ENCODE measurements at regions not wholly inside any gene's neighbourhood (a gene's known extent, or its start where the extent isn't known, plus 50 kb on each side); places are given as distances from the start of the nearest gene placed in this dataset.
"Not testable (repeated sequence)": the region's sequence is repeated elsewhere in the genome, so short reads cannot be mapped to it uniquely, and the experiment has no call there.

DNA sequence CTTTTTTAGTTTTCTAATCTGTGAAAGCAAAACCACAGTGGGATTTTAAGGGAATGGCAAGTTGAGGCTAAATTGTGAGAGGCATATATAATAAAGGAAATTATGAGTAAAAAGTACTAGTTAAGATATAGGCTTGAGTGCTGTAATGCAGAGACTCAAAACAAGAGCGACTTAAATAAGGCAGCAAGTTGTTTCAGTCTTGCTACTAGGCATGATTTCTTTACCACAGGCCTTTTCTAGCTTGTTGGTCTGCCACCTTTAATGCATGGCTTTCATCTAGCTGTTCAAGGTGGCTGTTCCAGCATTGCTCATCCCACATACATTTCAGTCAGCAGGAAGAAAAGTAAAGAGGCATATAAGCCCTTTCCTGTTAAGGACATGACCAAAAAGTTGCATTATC lies 427.9 kb upstream of the ADAMTSL1 start:
- H3K36me3 Mint-ChIP-seq (ENCODE audit: low read depth): no peaks in the 10 kb centered on the region
- H3K27ac Mint-ChIP-seq: no peak overlapping the region
- DNase-seq (no peak), ATAC-seq (no peak)
- H3K9me3 Mint-ChIP-seq: no peaks in the 10 kb centered on the region
- H3K27me3 Mint-ChIP-seq: no peaks in the 10 kb centered on the region
- no peak overlapping the region for H3K4me3 Mint-ChIP-seq
- H3K4me1 Mint-ChIP-seq: no peaks in the 10 kb centered on the region

DNA sequence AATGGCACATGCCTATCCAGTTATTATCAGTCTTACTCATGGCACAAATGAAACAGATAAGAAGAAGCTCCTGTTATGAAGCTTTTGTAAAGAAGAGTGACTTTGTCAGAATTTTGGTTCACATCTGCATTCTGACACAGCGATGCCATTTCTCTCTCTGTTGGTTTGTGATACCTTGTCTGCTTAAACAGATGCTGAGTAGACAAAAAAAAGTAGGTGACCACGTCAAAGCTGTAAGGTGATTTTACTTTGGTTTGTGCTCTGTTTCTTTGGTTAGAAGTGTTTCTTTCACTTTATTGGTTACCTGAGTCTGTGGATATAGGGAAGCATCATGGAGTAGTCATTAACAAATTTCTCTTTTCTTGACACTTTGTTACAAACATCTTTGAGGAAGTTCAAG lies 422.3 kb upstream of the ADAMTSL1 start:
- peaks cover 3% of the 10 kb centered on the region for H3K9me3 Mint-ChIP-seq
- H3K4me3 Mint-ChIP-seq: no peak overlapping the region
- ATAC-seq (no peak), DNase-seq (no peak)
- no peaks in the 10 kb centered on the region for H3K36me3 Mint-ChIP-seq (ENCODE audit: low read depth)
- no peak overlapping the region for H3K27ac Mint-ChIP-seq
- H3K4me1 Mint-ChIP-seq: no peaks in the 10 kb centered on the region
- H3K27me3 Mint-ChIP-seq: no peaks in the 10 kb centered on the region

DNA sequence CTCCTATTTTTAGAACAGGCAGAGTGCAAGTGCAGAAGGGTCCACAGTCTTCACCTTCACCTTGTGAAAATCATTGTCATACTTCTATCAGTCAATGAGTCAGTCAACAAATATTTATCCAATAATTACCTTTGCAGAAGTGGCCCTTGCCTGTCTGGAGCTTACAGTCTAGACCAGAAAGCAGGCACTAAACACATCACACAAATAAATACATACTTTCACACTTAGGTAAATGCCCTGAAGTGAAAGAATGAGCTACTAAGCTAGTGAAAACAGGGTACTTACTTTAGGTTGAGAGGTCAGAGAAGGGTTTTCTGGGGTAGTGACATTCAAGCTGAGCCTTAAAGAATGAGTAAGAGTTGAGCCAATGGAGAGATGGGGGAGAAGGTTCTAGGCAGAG lies 421.9 kb upstream of the ADAMTSL1 start:
- H3K9me3 Mint-ChIP-seq: peaks cover 3% of the 10 kb centered on the region
- no peak for DNase-seq
- H3K27ac Mint-ChIP-seq: no peak overlapping the region
- no peaks in the 10 kb centered on the region for H3K36me3 Mint-ChIP-seq (ENCODE audit: low read depth)
- peaks cover 3% of the 10 kb centered on the region for H3K4me1 Mint-ChIP-seq
- H3K27me3 Mint-ChIP-seq: no peaks in the 10 kb centered on the region
- no peak for ATAC-seq
- H3K4me3 Mint-ChIP-seq: no peak overlapping the region

DNA sequence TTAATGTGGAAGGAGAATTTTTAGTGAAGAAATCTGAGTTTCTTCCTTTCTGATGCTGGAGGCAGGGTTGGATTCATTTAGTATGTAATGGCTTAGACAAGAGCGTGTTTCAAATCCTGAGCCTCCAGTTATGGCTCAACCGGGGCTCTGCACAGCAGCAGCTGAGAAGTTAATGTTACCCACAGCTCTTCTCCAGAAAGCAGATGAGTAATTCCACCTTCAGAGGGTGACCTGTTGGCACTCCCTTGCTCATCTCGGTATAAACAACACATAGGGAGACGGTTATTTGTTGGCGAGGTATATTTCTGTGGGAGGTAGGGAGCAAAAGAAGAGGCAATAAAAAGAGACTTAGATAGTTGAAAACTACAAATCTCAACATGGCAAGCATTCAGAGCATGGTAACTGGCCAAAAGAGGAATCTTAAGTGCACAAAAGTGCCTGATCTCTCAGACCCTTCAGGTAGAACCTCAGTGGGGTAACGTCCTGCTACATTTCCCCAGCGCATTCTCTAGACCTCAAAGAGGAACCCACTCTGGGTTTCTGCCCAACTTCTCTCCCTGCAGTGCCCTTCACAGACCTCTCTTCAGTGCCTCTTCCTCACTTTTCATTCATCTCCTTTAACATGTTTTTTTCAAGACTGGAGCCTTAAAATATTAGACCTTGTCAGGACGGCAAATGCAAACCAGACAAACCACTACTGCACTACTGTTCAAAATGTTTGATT lies 417.5 kb upstream of the ADAMTSL1 start:
- ATAC-seq: peak; percentile 20
- Mint-ChIP-seq H3K27ac (no peak overlapping the region), H3K27me3 (peaks cover 2% of the 10 kb centered on the region), H3K36me3 (ENCODE audit: low read depth) (no peaks in the 10 kb centered on the region), H3K4me1 (peaks cover 3% of the 10 kb centered on the region), H3K4me3 (no peak overlapping the region), H3K9me3 (peaks cover 3% of the 10 kb centered on the region)
- DNase-seq: no peak

DNA sequence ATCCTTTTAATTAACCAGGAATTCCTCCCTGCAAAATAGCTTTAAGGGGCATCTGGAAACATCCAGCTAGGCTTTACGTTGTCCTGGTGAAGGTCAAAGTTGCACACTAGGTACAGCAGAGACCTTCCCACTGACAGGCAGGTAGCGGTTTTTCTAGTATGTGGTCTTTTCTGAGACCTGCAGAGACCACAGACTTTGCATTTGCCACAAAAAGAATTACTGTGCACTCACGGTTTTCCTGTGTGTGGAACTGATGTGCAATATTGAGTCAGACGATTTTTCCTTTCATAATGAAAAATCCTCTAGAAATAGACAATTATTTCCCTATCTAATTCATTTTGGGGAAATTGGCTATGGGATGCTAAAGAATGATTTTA lies 417.0 kb upstream of the ADAMTSL1 start:
- no peak overlapping the region for H3K4me3 Mint-ChIP-seq
- no peak for DNase-seq
- H3K27ac Mint-ChIP-seq: no peak overlapping the region
- no peaks in the 10 kb centered on the region for H3K36me3 Mint-ChIP-seq (ENCODE audit: low read depth)
- no peak for ATAC-seq
- peaks cover 2% of the 10 kb centered on the region for H3K27me3 Mint-ChIP-seq
- H3K9me3 Mint-ChIP-seq: peaks cover 3% of the 10 kb centered on the region
- peaks cover 3% of the 10 kb centered on the region for H3K4me1 Mint-ChIP-seq

DNA sequence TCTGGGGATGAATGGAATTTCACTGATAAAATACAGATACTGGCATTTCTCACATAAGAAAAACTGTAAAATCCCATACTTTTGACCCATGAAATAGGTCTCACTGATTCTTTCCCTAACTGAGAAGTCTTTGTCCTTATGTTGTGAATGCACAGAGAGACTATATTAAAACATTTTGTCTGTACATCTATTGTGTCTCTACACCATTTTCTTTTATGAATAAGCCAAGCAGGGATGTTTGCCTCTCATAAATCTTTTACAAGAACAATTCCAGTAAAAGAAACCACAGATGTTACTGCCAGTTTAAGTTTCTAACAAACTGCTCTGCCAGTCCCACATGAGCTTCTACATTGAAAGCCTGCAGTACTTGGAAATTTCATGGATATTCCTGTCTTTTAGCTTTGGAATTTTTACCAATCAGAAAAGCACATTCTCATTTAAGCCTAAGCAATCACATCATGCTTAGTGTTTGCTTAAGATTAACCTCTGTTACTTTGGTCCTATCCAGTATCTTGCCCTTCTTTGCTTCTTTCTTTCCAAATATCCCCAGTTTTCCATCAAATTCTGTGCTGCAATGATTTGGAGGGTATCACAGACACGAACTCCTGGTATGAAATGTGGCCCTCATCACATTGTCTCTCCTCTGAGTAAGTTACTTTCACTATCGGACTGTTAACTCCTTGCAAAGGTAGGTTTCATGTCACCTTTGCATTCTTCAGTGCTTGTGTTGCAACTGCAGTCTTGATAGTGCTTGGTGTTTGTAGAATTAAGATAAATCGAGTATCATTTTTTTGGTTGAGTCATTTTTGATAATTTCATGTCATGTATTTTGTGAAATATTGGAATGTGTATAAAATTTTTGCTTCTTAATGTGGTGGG lies 415.1 kb upstream of the ADAMTSL1 start:
- peaks cover 2% of the 10 kb centered on the region for H3K27me3 Mint-ChIP-seq

DNA sequence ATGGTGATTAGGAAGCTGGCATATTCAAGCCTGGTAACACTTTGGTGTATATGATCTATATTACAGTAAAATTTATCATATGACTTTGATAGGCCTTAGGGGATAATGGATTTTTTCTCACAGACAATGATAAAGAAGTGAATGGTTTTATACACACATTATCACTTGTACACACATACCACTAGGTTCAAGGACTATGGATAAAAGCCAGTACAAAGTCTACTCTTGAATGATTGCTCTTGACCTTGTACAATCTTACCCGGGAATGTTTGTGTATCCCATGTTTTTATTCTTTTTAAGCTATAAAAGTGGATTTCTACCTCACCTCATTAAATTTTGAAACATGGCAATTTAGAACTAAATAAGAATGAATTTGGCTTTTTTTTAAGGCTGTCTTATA lies 414.5 kb upstream of the ADAMTSL1 start:
- Mint-ChIP-seq H3K4me1 (peaks cover 3% of the 10 kb centered on the region), H3K4me3 (no peak overlapping the region), H3K9me3 (peaks cover 3% of the 10 kb centered on the region), H3K27me3 (peaks cover 2% of the 10 kb centered on the region), H3K27ac (no peak overlapping the region), H3K36me3 (ENCODE audit: low read depth) (no peaks in the 10 kb centered on the region)
- no peak for DNase-seq
- no peak for ATAC-seq

More for the DNA sequence above, 415.1 kb upstream of the ADAMTSL1 start:
- no peak overlapping the region for H3K4me3 Mint-ChIP-seq
- no peak overlapping the region for H3K27ac Mint-ChIP-seq
- H3K4me1 Mint-ChIP-seq: peaks cover 3% of the 10 kb centered on the region
- no peak for ATAC-seq
- H3K36me3 Mint-ChIP-seq (ENCODE audit: low read depth): no peaks in the 10 kb centered on the region
- DNase-seq: no peak
- H3K9me3 Mint-ChIP-seq: peaks cover 3% of the 10 kb centered on the region

DNA sequence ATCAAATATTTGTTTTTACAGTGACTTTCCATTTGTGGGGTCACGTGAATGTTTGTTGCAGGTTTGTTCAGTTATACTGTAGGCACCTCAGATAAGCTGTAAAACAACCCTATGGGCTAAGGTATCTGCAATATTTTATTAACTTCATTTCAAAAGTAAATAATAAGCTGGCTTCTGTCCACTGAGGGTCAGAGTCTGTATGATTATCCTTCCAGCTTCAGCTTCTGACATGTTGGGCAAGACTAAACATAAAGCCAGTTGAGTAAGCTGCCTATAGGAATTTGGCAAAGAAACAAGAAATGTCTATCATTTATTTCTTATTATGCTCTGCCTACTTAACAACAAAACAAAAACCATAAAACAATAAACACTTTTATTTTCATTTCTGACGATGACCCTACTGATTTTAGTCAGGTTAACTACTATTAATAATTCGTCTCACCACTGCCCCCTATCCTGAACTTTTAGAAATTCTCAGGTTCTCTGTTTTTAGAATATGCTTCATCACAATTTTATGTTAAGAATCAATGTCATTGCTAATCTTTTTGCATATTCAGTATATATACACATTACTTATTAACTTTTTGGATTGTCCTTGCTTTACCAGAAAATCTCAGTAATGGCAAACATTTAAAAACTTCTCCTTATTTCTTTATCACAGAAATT lies 413.6 kb upstream of the ADAMTSL1 start:
- no peak for DNase-seq
- H3K36me3 Mint-ChIP-seq (ENCODE audit: low read depth): no peaks in the 10 kb centered on the region
- no peak for ATAC-seq
- H3K9me3 Mint-ChIP-seq: peaks cover under 1% of the 10 kb centered on the region
- peaks cover 2% of the 10 kb centered on the region for H3K27me3 Mint-ChIP-seq
- no peak overlapping the region for H3K4me3 Mint-ChIP-seq
- H3K4me1 Mint-ChIP-seq: peaks cover 3% of the 10 kb centered on the region
- no peak overlapping the region for H3K27ac Mint-ChIP-seq

DNA sequence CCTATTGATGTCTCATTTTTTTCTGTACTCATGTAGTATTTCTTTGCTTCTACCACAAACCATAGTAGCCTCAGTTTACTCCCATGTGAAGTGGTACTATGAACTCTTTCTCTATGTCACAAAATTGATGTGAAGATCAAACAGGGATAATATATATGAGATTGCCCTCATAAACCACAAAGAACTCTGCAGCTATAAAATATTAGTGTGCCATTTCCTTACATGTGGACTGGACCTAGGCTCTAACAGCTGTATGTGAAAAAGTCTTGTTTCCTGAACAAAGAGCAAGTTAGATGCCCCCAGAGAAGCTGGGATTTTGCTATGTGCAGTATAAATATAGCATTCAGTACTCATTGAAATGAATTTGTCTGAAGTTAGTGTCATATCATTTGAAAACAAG lies 412.6 kb upstream of the ADAMTSL1 start:
- Mint-ChIP-seq H3K27ac (no peak overlapping the region), H3K36me3 (ENCODE audit: low read depth) (no peaks in the 10 kb centered on the region), H3K27me3 (peaks cover 2% of the 10 kb centered on the region), H3K4me3 (no peak overlapping the region), H3K9me3 (no peaks in the 10 kb centered on the region), H3K4me1 (peaks cover 3% of the 10 kb centered on the region)
- ATAC-seq: no peak
- no peak for DNase-seq

DNA sequence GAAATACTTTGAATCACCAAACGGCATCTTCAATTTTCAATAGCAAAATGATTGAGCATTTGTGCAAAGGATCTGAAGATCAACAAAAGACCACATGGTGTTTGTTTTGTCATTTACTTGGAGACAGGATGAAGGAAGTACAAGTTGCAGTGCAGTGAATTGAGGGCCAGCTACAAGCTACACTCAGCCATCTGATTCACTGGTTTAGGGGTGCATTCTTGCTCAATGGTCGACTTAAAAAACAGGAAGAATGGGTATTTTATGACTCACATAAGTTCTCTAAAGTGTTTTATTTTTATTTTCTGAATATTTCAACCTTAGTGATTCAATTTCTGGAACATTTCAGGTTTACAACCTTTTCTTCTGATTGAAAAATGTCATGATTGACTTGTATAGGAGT lies 412.1 kb upstream of the ADAMTSL1 start:
- Mint-ChIP-seq H3K27ac (no peak overlapping the region), H3K27me3 (peaks cover 2% of the 10 kb centered on the region), H3K4me3 (no peak overlapping the region), H3K36me3 (ENCODE audit: low read depth) (no peaks in the 10 kb centered on the region), H3K4me1 (peaks cover under 1% of the 10 kb centered on the region), H3K9me3 (no peaks in the 10 kb centered on the region)
- ATAC-seq: no peak
- no peak for DNase-seq

DNA sequence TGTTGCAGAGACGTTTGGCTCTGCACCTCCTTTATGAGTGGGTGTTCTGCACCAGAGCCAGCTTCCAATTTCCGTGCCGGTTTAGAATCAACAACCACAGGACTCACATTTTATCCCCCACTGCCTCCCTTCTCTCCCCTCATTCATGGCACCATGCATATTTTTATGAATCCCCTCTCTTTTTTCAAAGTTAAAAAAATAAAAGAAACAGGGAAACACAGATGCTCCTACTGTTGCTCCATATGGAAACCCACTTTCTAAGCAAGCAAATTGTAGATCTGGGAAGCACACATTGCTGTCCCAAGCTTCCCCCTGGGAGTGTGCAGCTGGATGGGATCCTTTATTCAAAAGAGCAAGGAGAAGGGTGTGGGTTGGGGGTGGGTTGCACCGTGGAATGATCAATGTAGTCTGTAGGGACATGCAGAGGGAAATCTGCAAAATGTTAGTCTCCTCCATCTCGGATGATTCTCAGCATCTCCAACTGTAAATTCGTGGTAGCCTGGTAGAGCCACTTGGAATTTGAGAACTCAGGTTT lies 410.0 kb upstream of the ADAMTSL1 start:
- no peaks in the 10 kb centered on the region for H3K4me1 Mint-ChIP-seq
- peaks cover 2% of the 10 kb centered on the region for H3K27me3 Mint-ChIP-seq
- no peaks in the 10 kb centered on the region for H3K9me3 Mint-ChIP-seq
- H3K27ac Mint-ChIP-seq: no peak overlapping the region
- DNase-seq (no peak), ATAC-seq (no peak)
- H3K4me3 Mint-ChIP-seq: no peak overlapping the region
- H3K36me3 Mint-ChIP-seq (ENCODE audit: low read depth): no peaks in the 10 kb centered on the region

DNA sequence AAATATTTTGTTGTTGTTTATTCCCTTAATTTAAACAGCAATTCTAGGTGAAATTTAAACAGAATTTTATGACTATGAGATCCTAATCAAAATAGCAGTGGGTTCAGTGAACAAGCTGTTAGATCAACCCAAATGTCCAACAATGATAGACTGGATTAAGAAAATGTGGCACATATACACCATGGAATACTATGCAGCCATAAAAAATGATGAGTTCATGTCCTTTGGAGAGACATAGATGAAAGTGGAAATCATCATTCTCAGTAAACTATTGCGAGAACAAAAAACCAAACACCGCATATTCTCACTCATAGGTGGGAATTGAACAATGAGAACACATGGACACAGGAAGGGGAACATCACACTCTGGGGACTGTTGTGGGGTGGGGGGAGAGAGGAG lies 407.3 kb upstream of the ADAMTSL1 start:
- DNase-seq; H3K4me1 Mint-ChIP-seq; H3K27ac Mint-ChIP-seq; H3K4me3 Mint-ChIP-seq; H3K27me3 Mint-ChIP-seq; H3K36me3 Mint-ChIP-seq (ENCODE audit: low read depth); H3K9me3 Mint-ChIP-seq; ATAC-seq: not testable (repeated sequence)

DNA sequence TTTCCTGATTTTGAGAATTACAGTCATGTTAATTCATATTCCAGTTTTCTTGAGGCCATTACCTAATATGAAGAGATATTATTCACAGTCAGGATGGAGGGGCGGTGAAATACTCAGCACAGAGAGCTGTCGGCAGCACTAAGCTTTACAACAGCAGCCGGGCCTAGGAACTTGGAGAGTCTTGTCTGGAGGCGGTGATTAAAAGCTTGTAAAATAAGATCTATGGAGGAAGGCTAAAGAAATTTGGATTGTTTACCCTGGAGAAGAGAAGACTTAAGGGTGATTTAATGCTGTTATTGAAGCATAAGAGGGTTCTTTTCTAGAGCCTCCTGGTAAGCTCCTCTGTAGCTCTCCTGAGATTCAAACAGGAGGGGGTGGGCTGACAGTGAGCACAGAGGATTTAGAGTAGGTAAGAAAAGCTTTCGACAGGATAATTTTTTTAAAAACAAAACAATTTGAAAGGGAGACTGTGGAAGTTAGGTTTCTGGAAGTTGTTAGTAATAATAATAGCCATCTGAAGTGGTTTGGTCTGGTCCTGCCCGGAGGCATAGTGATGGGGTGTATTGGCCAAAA lies 406.3 kb upstream of the ADAMTSL1 start:
- no peak overlapping the region for H3K4me3 Mint-ChIP-seq
- no peaks in the 10 kb centered on the region for H3K9me3 Mint-ChIP-seq
- H3K27ac Mint-ChIP-seq: no peak overlapping the region
- DNase-seq: no peak
- no peaks in the 10 kb centered on the region for H3K27me3 Mint-ChIP-seq
- ATAC-seq: no peak
- no peaks in the 10 kb centered on the region for H3K4me1 Mint-ChIP-seq
- H3K36me3 Mint-ChIP-seq (ENCODE audit: low read depth): no peaks in the 10 kb centered on the region

DNA sequence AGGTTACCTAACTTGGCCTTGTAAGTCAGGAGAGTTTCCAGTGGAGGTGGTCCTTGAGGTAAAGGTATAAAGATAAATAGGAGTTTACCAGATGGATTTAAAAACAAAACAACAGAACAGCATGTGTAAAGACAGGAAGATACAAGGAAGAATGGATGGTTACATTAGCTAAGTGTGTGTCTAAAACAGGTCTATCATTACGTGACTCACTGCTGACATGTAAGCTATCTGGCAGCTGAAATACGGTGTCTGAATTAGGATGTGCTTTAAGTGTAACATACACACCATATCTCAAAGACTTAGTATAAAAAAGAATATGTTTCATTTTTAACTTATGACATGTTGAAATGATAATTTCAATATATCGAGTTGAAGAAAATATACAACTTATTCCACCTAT lies 405.1 kb upstream of the ADAMTSL1 start:
- Mint-ChIP-seq H3K4me3 (no peak overlapping the region), H3K4me1 (no peaks in the 10 kb centered on the region), H3K27me3 (no peaks in the 10 kb centered on the region), H3K27ac (no peak overlapping the region), H3K36me3 (ENCODE audit: low read depth) (no peaks in the 10 kb centered on the region), H3K9me3 (no peaks in the 10 kb centered on the region)
- DNase-seq (no peak), ATAC-seq (no peak)

All from activated naive CD8-positive, alpha-beta T cell treated with anti-CD3 and anti-CD28 coated beads, Interleukin-2, amount 50 U/mL, for 24 hours (primary cell).